Stimulated activated naive CD8-positive, alpha-beta T cell treated with anti-CD3 and anti-CD28 coated beads, Interleukin-15, Interleukin-2, amounts not matched to agents 100 U/mL and 50 U/mL, for 24 hours (primary cell): ENCODE measurements at regions not wholly inside any gene's neighbourhood (a gene's known extent, or its start where the extent isn't known, plus 50 kb on each side); places are given as distances from the start of the nearest gene placed in this dataset.

Experiments used
- ATAC-seq: fragments of 150-1000 bp; cut with Tn5 transposase; one replicate; pipeline ENCODE4 v1.10.0; 2021
- DNase-seq: peaks from one replicate; pipeline ENCODE4 v3.0.0; 2021

DNA sequence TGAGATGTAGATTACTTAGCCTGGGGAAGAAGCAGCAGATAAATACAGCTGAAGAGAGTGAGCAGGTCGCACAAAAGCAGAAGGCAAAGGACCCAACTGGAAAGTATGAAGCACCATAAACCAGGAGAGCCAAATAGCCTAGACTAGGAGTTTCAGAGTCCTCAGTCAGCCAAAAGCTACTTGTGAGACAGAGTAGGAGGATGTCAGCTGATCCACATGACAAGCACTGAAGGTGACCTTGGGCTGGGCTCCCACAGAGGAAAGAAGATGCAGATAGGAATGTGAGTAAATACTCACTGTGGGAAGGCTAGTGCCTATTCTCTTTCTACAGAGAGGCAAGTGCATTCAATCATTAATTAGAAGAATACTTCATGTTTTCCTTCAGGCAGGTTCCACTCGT, 274.0 kb upstream of the POU3F2 start:
- DNase-seq = no peak
- no peak for ATAC-seq

- DNase-seq (no peak), ATAC-seq (no peak)
Measured at GRCh38 chr6:98560841-98561240, 273.5 kb upstream of the POU3F2 start.

GRCh38 chr6:98566126-98566525, 268.2 kb upstream of the POU3F2 start:
- DNase-seq (no peak), ATAC-seq (no peak)

DNA sequence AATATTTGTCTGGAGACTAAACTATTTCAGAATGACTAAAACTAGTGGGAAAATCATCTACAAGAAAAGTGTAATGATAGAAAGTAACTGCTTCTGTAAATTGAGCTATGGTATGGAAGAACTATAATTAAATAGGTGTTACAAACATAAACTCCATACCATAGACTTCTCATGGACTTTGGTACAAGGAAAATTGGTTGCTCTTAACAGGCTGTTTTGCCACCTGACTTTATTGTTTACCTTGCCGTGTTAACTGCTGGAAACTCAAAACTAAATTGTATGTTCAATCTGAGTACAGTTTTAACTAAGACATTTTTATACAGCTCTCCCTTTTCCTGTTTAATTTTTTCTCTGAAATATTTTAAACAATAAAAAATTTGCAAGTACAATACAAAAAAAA, 261.8 kb upstream of the POU3F2 start:
- no peak for DNase-seq
- no peak for ATAC-seq

DNA sequence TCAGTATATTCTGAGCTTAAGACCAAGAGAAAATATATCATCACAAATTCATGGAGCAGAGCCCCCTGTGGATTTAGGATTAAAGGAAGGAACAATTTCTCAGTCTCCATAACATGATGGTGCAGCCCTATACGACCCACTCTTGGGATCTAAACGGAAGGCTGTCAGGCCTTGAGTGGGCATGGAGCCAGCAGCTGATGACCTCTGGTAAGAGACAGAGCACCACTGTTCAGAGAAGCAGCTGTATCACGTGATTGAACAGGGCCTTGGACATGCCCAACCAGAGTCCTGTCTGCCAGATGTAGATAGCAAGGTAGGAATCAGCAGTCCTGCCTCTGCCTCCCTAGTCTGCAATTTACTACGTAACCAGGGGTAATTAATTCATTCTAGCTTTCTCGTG, 259.4 kb upstream of the POU3F2 start:
- no peak for DNase-seq
- ATAC-seq = no peak

DNA sequence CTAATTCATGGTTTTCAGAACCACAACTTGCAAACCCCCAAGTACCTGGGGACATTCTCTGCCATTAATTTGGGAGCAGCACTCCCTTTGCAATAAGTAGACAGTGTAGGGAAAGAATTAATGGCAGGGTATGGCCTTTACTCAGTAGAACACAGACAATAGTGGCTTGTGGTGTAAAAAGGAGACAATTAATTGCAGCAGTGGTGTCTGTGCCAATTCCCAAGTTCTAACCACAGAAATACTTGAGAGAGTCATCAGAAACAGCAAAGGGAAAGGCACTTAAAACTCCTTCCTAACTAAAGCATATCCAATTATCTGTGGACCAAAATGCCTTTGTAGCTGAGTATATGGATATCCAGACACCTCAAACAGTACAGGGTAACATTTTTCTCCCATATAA, 257.6 kb upstream of the POU3F2 start:
- ATAC-seq = no peak
- no peak for DNase-seq

DNA sequence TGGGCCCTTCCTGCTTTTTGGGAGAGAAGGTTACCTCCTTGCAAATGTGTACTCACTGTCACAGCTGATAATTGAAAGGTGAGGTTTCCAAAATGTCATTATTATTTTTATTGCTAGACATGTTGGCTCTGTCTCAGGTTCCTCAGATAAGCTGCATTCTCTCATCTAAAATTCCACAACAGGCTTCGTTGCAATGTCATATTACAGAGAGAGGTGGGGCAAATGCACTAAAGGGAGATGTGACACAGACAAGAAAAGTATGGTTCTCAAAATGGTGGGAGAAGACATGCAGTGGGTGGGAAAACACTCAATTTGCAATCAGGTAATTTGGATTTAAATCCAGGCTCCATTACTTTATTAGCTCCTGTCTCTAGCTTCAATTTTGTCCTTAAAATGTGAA, 256.4 kb upstream of the POU3F2 start:
- ATAC-seq = no peak
- DNase-seq = no peak

- DNase-seq (no peak), ATAC-seq (no peak)
Measured at GRCh38 chr6:98579079-98579478, 255.3 kb upstream of the POU3F2 start.

- ATAC-seq (no peak), DNase-seq (no peak)
Measured at GRCh38 chr6:98579941-98580340, 254.4 kb upstream of the POU3F2 start.

- DNase-seq (no peak), ATAC-seq (no peak)
Measured at GRCh38 chr6:98581705-98582104, 252.7 kb upstream of the POU3F2 start.

DNA sequence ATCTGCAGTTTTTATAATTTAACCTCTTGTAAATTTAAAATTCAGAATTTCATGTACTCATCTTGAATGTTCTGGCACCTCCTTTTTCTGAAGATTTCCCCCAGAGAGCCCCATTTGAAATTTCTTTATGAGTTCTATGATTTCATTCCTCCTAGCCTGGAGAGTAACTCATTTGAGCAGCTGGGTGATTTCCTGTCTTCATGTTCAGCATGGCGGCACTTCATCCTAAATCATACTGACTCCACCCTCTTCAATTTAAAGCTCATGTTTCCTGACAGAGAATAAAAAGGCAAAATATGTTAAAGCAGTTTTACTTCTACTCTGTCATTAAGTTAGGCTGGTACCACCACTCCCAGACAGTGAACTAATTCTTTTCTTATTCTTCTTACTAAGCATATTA, 250.9 kb upstream of the POU3F2 start:
- DNase-seq = no peak
- ATAC-seq = no peak

DNA sequence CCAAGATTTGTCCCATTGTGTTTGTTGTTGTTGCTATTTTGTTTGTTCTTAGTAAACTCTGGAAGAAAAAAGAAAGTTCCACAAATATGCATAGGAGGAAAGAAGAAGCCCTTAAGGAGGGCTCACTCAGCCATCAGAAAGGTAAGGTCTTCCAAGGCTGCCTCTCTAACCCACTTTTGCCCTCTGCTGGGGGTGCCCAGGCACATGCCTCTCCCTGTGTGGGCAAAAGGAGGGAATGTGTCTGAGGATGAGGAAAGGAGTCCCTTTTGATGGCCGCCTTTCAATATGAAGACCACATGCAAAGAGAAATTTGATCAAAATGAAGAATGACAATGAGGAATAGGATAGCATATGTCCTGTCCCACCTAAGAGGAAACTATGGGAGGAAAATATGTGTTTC, 248.2 kb upstream of the POU3F2 start:
- ATAC-seq = no peak
- DNase-seq = no peak

DNA sequence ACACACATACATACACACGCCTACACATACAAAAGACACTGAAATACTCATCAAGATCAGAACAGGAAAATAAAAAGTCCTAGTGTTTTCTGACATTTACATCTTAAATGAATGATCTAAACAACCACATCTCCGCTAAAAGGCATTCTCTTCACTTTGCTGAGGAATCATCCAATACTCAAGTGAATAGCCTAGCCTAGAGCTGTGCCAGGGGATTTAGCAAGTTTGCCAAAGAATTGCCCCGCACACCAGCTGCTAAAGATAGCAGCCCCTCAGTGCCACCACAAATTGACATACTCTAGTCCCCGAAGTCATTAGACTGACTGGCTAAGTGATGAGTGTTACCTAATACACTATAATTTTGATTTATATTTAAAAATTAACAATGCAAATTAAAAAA, 246.8 kb upstream of the POU3F2 start:
- DNase-seq (no peak), ATAC-seq (no peak)

GRCh38 chr6:98589536-98589935, 244.8 kb upstream of the POU3F2 start:
- ATAC-seq (no peak), DNase-seq (no peak)

- no peak for ATAC-seq
- no peak for DNase-seq
Measured at GRCh38 chr6:98590136-98590681, 244.2 kb upstream of the POU3F2 start.

DNA sequence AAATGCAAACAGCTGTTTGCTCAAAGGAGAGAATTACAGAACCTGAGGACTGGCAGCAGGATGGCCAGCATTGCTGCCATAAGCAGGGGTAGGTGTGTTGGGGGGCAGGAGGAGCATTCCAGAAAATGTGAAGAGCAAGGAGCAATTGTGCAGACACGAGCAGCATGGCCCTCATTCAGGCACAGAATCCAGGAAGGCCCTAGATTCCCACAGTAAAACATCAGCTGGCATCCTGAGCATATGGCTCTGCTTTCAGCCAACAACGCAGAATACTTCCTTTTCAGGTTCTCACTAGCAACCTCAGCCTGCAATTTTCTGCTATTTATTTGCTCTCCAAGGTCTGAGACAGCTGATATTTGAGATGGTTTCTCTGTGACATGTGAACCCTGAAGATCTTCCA, 243.4 kb upstream of the POU3F2 start:
- ATAC-seq (no peak), DNase-seq (no peak)

DNA sequence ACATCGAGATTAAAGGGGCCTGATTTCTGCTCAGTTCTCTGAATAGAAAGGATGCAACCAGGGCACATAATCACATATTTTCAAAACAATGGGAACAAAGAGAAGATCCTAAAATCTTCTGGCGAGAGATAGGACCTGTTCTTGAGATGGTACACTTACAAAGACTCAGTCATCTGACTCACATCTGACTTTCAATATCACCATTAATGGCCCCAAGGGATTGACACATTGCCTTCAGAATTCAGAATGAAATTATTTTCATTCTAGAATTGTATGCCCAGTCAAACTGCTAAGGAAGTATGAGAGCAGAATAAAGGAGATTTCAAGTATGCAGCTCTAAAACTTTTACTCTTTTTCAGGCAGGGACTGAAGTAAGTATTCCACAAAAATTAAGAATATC, 240.7 kb upstream of the POU3F2 start:
- DNase-seq = no peak
- ATAC-seq = no peak

DNA sequence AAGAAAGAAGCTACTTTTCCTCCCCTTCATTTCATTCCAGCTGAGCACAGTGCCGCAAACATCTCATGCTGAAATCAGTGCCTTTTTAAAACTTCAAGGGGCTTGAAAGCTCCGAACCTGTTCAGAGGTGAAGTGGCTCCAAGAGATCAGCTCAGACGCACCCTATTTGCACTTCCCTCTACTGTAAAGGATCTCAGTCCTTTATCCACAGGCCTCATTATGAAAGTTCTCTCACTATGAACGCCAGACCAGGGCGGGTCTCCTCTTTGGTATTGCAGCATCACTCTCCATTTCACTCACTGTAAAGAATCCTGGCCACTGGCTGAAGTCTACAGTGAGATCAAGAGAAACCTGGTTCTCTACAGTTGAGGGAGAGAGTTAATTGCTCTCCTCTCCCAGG, 232.7 kb upstream of the POU3F2 start:
- DNase-seq (no peak), ATAC-seq (no peak)

DNA sequence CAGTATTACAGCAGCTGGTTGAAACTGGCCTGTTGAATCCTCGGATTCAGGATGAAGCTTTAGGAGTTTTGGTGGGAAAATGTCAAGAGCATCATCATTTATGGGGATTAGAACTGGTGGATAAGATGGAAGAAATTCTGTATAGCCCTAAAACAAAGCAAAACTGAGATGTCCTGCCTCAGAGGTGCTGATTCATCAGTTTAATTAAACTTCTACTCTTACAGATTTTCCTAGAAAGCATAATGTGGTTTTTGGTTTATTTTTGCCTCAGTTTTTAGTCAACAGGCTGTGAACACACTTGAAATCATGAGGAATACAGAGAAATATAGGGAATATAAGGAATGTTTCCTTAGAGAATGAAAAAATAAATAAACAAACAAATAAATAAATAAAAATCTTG, 228.7 kb upstream of the POU3F2 start:
- ATAC-seq (no peak), DNase-seq (no peak)

DNA sequence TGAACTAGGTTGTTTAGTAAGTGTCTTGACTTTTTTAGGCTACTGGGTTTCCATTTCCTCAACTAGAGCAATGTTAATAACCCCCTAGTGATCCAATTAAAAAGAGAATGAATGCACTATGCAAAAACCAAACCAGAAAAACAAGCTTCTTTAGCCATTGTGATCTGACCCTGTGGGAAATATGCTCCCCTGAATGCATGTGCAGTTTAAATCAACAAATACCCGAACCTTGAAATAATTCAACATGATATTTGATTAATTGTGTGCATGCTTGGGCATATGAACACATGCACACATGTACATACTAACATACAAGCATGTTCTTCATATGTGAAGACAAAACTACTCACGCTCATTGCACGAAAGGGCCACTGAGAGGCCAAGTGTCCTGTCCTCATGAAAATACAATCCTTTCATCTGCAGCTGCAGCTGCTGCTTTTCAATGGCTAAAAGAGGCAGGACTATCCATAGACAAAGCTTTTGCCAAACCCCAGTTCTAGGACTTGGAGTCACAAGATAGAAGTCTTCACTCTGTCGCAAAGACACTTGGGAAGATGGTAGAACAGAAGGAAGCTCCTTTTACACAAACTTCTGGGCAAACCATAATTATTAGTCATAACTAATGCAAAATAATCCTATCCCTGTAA, 207.1 kb upstream of the POU3F2 start:
- ATAC-seq (no peak), DNase-seq (no peak)

- ATAC-seq (no peak), DNase-seq (no peak)
Measured at GRCh38 chr6:98633886-98634285, 200.5 kb upstream of the POU3F2 start.

DNA sequence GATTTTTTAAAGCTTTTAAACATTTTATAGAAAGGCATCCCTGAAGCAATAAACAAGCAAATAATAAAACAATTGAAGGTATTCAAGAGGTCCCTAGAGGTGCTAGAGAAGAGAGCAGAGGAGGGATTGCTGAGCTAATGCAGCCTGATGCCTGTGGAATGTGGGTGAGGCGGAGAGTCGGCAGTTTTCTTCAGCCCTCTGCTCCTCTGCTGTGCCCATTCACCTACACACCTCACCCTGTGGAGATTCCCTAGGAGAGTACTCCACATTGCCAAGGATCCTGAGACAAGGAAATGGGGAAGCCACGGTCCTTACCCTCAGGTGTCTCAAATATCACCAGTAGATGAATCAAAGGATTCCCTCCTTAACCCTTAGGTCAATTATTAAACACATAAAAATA, 199.8 kb upstream of the POU3F2 start:
- ATAC-seq = no peak
- no peak for DNase-seq

- ATAC-seq (no peak), DNase-seq (no peak)
Measured at GRCh38 chr6:98635191-98635590, 199.2 kb upstream of the POU3F2 start.

DNA sequence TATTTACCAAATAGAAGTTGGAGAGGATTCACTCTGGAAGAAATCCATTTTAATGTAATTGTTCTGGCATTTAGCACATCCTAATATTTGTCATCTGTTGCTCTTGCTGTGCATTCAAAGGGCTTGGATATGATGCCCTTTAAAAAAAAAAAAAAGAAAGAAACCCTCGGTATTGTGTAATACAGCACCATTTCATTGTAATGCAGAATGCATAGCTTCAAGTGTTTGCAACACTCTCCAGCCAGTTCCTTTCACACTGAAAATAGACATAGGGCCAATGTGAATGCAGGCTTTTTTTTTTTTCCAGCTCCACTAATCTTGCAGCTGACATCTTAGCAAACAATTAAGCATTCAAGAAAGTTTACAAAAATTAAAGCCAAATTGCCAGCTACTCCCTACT, 197.4 kb upstream of the POU3F2 start:
- no peak for DNase-seq
- no peak for ATAC-seq
